Panc1 (cell line): ENCODE measurements at regions not wholly inside any gene's neighbourhood (a gene's known extent, or its start where the extent isn't known, plus 50 kb on each side); places are given as distances from the start of the nearest gene placed in this dataset.

ENCODE experiments used
- ATAC-seq: fragments of 200-7000 bp; cut with Tn5 transposase; 2 replicates; pipeline ENCODE4 v1.9.1; 2020; ENCODE audit warnings: mild to moderate bottlenecking, moderate library complexity
- BruUV-seq: library from RNA; stranded (reverse); fragments of 400-500 nt; replicated peaks from 2 replicates; lab custom pipeline; 2021; lab: Mats Ljungman, UMichigan
- CTCF ChIA-PET: fragments of 300-600 bp; sonication (Branson Sonifier 250); formaldehyde crosslinking; loops from one replicate; lab custom pipeline; 2022; ENCODE audit warnings: antibody characterized with exemption; lab: Charles Lee
- POLR2A ChIA-PET: fragments of 300-600 bp; sonication (Branson Sonifier 250); formaldehyde crosslinking; loops from one replicate; lab custom pipeline; 2022; ENCODE audit warnings: antibody characterized with exemption; lab: Charles Lee
- DNase-seq: peaks from one replicate; pipeline ENCODE4 v3.0.0-alpha.2; 2010; ENCODE audit warnings: low read depth, low spot score
- H3K27ac ChIP-seq: 2 replicates; pipeline ENCODE4 v1.5.1; 2011; ENCODE audit warnings: mild to moderate bottlenecking, low read length, inconsistent platforms
- H3K27me3 ChIP-seq: fragments of 200-500 bp; sonication (Bioruptor generic); 2 replicates; pipeline ENCODE4 v1.6.0; 2014; ENCODE audit warnings: low read length, inconsistent platforms; ENCODE audit not compliant: control insufficient read depth, insufficient read depth
- H3K36me3 ChIP-seq: fragments of 200-500 bp; sonication (Bioruptor generic); 2 replicates; pipeline ENCODE4 v1.5.1; 2014; ENCODE audit warnings: inconsistent platforms, mild to moderate bottlenecking, low read length, moderate library complexity; ENCODE audit not compliant: control insufficient read depth, insufficient read depth
- H3K4me1 ChIP-seq: 2 replicates; pipeline ENCODE4 v1.5.1; 2011; ENCODE audit warnings: inconsistent platforms, mild to moderate bottlenecking, low read length, moderate library complexity; ENCODE audit not compliant: control insufficient read depth, insufficient read depth
- H3K4me3 ChIP-seq, 2 experiments: 2 replicates each; pipeline ENCODE4 v1.5.1; 2011 to 2012; ENCODE audit warnings: low read depth in 2 of 2, low read length in 2 of 2, mild to moderate bottlenecking in 2 of 2, inconsistent platforms in 1 of 2, moderate library complexity in 1 of 2
- H3K9me3 ChIP-seq: fragments of 200-500 bp; sonication (Bioruptor generic); 2 replicates; pipeline ENCODE4 v1.5.1; 2014; ENCODE audit warnings: low read depth, mild to moderate bottlenecking, inconsistent platforms, low read length, moderate library complexity; ENCODE audit not compliant: control insufficient read depth, insufficient read depth
- CTCF ChIP-seq: fragments of 450-650 bp; IDR thresholded peaks from 2 replicates; pipeline ENCODE4 v1.5.1; 2017; ENCODE audit warnings: mild to moderate bottlenecking
- POLR2AphosphoS5 ChIP-seq: IDR thresholded peaks from 2 replicates; pipeline ENCODE4 v1.6.1; 2012; ENCODE audit warnings: mild to moderate bottlenecking, low read depth, low read length, moderate library complexity
- REST ChIP-seq, 2 experiments: IDR thresholded peaks; 2 replicates each; pipeline ENCODE4 v1.6.1; 2011 to 2012; ENCODE audit warnings: low read depth in 2 of 2, control low read depth in 1 of 2, low read length in 1 of 2, mild to moderate bottlenecking in 1 of 2, moderate library complexity in 1 of 2; ENCODE audit not compliant: insufficient read depth in 1 of 2
- SIN3A ChIP-seq: IDR thresholded peaks from 2 replicates; pipeline ENCODE4 v1.6.1; 2012; ENCODE audit warnings: low read depth, mild to moderate bottlenecking, low read length, moderate library complexity, borderline replicate concordance; ENCODE audit not compliant: insufficient read depth
- TCF7L2 ChIP-seq: IDR thresholded peaks from 2 replicates; pipeline ENCODE4 v1.6.1; 2011; ENCODE audit warnings: mild to moderate bottlenecking, low read depth, low read length, inconsistent platforms
- in situ Hi-C: cut with HindIII; loops from 2 replicates; pipeline ENCODE4 v1.10.0; 2016; ENCODE audit warnings: low sequenced_read_pairs, low pct_unique_long_range_greater_than_20kb
- intact Hi-C: fragments of 100-400 bp; cut with micrococcal nuclease; formaldehyde crosslinking; loops from one replicate; pipeline ENCODE4 v1.10.0; 2022; ENCODE audit not compliant: unreplicated experiment

- in situ Hi-C loops (no loop called here), intact Hi-C loops (no loop called here)
- Histone ChIP-seq H3K27ac (no peak overlapping the region), H3K4me3 (no peak overlapping the region), H3K36me3 (no peaks in the 10 kb centered on the region), H3K27me3 (peaks cover 6% of the 10 kb centered on the region), H3K4me1 (no peaks in the 10 kb centered on the region; the same call in 1 of the 2 replicates), H3K9me3 (no peaks in the 10 kb centered on the region)
- no peak for TF ChIP-seq REST (IDR thresholded peaks at IDR 0.05; ENCODE audit: insufficient read depth in 1 of 2, low read depth in 2 of 2, low read length in 1 of 2)
- TF ChIP-seq POLR2AphosphoS5, result no peak
- TF ChIP-seq SIN3A, result no peak
- TF ChIP-seq TCF7L2, result no peak
- no peak for TF ChIP-seq CTCF
- CTCF ChIA-PET, result no interaction called here
- DNase-seq (no peak), ATAC-seq (no peak)
- no TSS peak for BruUV-seq
- POLR2A ChIA-PET, result no interaction called here
These were observed 136.9 kb downstream of the SNX10 start for GRCh38 chr7:26428571-26428970.

- H3K9me3 ChIP-seq, result no peaks in the 10 kb centered on the region
- H3K27ac ChIP-seq, result no peak overlapping the region
- H3K27me3 ChIP-seq, result peaks cover 9% of the 10 kb centered on the region
- no TSS peak for BruUV-seq
- ATAC-seq (no peak), DNase-seq (no peak)
- in situ Hi-C loops (no loop called here), intact Hi-C loops (no loop called here)
- TF ChIP-seq POLR2AphosphoS5, result no peak
- TF ChIP-seq CTCF, result no peak
- no peak for TF ChIP-seq TCF7L2
- no peak for TF ChIP-seq SIN3A
- TF ChIP-seq REST (IDR thresholded peaks at IDR 0.05; ENCODE audit: insufficient read depth in 1 of 2, low read depth in 2 of 2, low read length in 1 of 2), result no peak
- H3K4me1 ChIP-seq, result no peaks in the 10 kb centered on the region; the same call in 1 of the 2 replicates
- ChIA-PET CTCF (no interaction called here), POLR2A (no interaction called here)
- H3K4me3 ChIP-seq, result no peak overlapping the region
- H3K36me3 ChIP-seq, result no peaks in the 10 kb centered on the region
These were observed 137.5 kb downstream of the SNX10 start for GRCh38 chr7:26429168-26429567.
